OCI-M1 (cell line): ENCODE measurements at regions not wholly inside any gene's neighbourhood (a gene's known extent, or its start where the extent isn't known, plus 50 kb on each side); places are given as distances from the start of the nearest gene placed in this dataset.
"Not testable (repeated sequence)": the region's sequence is repeated elsewhere in the genome, so short reads cannot be mapped to it uniquely, and the experiment has no call there.

Experiments
- DNase-seq: peaks from one replicate; lab custom pipeline; 2025; lab: John Stamatoyannopoulos, UW

DNA sequence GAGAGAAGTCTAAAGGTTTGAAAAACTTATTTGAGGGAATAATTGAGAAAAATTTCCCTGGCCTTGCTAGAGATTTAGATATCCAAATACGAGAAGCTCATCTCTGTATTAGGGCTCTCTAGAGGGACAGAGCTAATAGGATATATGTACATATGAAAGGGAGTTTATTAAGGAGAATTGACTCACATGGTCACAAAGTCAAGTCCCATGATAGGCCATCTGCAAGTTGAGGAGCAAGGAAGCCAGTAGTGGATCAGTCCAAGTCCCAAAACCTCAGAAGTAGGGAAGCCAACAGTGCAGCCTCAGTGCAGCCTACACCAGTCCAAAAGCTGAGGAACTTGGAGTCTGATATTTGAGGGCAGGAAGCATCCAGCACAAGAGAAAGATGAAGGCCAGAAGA, 126.7 kb downstream of the PJA2 start:
- DNase-seq: not testable (repeated sequence)

DNA sequence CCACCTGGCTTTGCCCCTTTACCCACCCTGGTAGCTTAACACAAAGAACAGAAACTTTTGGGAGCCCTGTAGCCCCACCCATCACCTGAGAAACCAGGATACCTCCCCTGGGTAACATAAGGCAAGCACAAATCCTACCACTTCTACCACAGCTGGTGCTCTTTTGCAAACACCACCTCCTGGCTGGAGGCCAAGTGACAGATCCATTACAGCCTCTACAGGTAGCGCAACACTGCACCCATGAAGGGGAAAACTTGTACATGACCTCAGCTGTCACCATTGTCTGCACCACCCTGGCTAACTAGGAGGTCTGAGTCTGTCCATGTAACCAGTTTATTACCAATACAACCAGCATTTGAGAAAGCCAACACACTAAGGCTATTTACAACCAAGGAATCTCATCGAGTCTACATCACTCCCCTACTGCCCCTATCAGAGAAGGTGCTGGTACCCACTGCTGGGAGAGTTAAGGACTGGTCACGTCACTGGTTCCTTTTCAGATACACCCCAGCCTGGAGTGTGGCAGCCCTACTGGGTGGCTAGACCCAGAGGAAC, 128.6 kb downstream of the PJA2 start:
- no peak for DNase-seq

DNA sequence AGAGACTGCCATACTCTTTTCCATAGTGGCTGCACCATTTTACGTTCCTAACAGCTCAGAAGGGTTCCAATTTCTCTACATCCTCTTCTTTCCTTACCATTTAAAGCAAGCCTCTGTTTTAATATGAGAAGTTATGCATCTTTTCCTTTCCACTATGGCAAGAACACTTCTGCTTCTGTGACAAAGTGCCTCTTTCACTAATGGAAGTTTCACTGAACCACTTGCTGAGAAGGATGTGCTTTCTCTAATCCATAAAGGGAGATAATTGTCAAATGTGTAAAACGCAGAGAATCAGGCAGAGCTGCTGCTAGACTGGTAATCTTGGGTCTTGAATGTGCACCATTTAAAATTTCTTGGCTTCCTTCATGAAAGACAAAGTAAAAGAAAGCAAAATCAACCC, 131.6 kb downstream of the PJA2 start:
- DNase-seq: no peak

DNA sequence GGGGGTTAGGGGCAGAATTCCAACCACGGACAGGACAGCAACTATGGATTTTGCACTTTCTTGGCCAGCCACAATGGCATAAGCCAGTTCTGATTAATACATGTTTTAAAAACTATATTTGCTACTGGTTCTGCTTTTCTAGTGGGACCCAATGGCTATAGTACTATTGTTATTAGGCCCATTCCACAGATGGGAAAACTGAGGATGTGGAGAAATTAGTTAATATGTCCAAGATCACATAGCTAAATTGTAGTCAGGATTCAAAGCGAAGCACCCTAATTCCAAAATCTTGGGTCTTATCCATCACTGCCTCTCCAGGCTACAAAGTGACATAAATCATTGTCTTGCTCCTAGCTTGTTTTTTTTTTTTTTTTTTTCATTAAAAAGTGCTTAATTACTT, 133.9 kb downstream of the PJA2 start:
- DNase-seq: no peak

DNA sequence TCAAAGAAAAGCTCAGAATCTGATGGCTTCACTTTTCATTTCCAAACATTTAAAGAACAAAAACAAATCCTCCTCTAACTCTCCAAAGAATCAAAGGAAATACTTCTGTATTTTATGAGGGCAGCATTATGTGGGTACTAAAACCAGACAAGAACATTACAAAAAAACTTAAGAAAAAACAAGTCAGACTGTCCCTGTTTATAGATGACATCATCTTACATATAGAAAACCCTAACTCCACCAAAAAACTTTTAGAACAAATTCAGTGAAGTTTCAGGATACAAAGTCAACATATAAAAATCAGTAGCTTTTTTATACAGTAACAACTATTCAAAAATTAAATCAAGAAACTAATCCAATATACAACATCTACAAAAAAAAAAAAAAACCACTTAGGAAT, 136.2 kb downstream of the PJA2 start:
- no peak for DNase-seq

DNA sequence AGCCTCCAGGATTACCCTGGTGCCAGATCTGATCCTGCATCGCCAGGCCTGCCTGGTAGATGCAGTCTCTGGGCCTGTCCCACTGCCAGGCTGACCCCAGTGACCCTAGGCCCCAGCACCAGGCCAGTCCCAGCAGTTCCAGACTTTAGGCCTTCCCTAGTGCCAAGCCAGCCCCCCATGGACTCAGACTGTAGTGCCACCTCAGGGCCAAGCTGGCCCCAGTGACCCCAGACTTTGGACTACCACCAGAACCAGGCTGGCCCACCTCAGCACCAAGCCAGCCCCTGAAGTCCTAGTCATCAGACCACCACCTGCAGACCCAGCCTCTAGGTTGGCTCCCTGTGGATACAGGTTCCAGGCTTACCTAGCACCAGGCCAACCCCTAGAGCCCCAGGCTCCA, 142.5 kb downstream of the PJA2 start:
- no peak for DNase-seq

DNA sequence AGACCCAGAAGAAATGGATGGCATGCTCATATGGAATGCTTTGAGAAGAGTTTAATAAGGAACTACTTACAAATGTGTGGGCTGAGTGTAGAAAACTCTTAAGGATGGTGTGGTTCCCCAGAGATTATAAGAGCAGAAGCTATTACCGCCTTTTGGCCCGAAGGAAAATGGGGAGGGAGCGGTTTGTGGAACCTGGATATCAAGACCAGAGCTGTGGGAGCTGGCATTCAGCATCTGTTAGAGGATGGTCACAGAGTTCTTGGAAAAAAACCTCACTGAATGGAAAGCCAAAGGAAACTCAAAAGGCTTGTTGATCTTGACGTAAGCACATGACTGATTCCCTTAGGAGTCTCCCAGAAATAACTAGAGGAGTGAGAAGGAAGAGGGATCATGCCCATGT, 151.0 kb downstream of the PJA2 start:
- no peak for DNase-seq

DNA sequence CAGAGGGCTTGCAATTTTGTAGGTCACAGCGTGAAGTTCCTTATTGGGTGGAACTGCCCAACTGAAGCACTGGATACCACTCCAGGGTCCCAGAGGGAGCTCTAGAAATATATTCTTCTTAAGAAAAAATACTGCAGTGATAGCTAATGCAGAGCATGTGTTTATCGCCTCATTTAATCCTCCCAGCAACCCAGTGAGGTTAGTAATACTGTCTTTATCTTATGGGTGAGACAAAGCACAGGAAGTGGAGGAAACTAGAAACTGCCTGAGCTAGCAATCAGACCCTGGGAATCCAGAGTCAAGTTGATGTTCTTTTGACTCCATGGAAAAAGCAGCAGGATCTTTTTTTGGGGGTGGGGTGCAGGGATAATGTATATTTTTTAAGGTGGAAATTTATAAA, 153.3 kb downstream of the PJA2 start:
- DNase-seq: peak; percentile 55

DNA sequence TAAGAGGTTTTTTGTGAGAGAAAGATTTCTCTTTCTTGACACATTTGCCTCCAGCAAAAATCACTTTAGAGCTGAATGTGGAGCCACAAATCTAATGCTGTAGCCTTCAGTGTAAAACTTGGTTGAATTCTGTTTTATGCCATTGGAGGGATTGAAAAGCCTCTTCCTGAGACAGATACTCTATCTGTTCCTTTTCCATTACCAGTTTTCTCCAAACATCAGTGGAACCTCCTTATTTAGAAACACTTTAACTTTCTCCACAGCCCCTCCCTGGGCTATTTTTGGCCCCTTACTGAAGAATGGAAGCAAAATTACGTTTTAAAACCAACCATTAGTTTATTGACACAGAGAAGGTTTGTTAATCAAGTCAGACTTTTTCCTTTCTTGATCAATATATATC, 155.3 kb downstream of the PJA2 start:
- DNase-seq: no peak

DNA sequence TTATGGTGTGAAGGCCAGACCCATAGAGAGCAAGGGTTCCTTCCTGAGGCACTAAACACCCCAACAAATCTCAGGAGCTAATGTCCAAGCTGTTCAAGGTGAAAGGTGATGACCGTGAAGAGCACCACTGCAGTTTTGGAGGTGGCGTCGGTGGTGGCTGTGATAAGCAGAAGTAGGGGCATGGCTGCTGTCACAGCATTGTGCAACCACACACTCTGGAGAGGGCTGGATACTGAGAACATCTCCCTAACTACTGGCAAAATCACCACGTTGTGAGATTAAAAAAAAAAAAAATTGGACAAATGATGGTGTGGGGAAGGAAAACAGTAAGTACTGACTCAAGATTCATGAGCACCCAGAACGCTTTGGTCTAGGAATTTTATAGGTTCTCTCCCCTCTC, 156.5 kb downstream of the PJA2 start:
- peak; percentile 32 for DNase-seq

DNA sequence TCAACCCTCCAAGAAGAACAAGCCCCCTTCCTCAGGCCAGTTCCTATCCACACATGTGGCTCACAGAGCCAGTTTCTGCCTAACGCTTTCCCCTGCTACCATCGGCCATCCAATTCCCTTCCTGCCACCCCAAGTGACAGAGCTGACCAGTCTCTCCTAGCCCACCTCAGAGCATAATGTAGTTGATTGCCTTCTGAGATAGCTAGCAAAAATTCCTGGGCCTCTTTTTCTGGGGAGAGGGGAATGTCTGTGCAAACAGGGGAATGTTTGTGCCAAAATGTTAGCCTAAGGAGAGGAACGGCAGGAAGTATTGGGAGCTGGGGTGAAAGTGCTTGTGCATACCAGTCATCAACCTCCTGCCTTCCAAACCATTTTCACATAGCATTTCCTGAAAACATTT, 157.0 kb downstream of the PJA2 start:
- DNase-seq: no peak

DNA sequence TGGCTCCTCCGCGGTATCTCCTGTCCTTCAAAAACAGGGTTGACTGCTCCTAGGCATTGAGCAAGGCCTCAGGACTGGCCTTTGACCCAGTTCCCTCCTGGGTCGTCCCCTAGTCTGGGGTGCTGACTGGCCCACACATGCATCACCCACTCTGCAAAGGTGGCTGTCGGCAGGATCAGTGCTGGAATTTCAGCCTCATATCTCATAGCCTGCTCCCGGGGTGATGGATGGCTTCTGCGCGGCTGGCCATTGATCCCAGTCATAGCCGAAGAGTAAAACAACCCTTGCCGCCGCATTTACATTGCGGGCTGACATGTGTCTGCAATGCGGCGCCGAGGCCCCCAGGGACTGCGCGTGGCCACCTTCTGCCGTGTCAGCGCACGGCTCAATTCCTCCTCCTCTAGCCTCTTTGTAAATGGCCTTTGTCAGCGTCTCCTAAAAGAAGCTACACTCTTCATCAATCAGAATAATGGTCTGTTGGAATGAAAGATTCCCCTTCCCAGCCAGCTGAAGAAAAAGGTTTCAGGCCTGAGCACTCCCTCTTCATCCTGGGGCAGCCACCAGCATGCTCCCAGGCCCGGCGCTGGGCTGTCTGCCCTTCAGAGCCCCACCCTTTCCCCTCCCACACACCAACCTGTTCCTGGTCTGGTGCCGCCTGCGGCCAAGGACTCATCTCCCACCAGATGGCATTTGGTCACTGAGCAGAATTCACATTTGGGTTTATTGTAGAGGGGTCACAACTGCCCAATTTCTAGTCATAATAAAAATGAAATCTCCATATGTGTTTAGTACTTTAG, 159.0 kb downstream of the PJA2 start:
- no peak for DNase-seq

DNA sequence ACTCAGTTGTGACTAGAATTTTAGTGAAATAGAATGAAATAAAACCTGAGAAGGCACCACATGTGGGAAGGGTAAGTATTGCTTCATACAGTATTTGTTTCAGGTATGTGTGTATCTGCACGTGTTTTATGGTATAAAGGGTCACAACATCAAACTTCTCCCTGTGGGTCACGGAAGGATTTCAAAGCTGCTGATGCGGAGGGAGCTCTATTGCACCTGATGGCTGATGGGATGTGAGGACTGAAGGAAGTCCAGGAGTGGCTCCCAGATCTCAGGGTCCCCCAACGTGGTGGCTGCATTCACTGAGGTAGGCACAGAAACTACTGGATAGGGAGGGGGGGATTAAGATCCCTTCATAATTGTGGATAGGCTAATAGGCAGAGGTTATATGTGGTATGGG, 159.7 kb downstream of the PJA2 start:
- no peak for DNase-seq

DNA sequence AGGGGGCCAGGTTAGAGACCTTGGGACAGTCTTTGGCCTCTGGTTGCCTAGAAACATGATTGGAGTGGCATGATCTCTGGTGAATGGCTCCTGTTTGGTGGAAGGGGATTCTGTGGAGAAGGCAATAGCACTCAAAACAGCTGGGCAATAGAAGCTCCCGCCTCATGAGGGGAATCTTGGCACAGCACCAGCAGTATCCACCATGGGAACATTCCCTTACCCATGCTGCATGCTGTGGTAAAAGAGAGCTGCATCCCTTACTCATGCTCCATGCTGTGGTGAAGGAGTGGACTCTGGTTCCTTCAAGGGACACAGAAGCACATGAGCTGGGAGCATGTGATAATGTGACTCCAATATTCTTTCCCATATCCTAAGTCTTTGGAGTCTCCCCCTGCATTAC, 160.6 kb downstream of the PJA2 start:
- no peak for DNase-seq

DNA sequence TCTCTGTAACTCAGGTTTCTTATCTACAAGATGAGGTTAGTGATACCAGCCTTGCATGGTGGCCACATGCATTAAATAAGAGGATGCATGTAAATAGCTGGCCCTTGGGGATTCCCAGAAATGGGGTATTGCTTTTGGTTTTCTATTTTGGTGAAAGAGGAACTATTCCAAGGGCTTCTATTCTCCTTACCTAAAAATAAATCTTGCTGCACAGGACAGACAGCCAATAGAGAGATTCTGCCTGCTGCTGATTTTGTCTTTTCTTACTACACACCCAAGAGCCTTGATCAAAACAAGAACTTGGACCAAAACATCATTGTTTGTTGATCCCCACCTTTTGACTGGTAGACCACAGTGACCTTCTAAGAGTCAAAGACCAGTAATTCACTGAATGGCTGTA, 161.8 kb downstream of the PJA2 start:
- DNase-seq: peak; percentile 50

DNA sequence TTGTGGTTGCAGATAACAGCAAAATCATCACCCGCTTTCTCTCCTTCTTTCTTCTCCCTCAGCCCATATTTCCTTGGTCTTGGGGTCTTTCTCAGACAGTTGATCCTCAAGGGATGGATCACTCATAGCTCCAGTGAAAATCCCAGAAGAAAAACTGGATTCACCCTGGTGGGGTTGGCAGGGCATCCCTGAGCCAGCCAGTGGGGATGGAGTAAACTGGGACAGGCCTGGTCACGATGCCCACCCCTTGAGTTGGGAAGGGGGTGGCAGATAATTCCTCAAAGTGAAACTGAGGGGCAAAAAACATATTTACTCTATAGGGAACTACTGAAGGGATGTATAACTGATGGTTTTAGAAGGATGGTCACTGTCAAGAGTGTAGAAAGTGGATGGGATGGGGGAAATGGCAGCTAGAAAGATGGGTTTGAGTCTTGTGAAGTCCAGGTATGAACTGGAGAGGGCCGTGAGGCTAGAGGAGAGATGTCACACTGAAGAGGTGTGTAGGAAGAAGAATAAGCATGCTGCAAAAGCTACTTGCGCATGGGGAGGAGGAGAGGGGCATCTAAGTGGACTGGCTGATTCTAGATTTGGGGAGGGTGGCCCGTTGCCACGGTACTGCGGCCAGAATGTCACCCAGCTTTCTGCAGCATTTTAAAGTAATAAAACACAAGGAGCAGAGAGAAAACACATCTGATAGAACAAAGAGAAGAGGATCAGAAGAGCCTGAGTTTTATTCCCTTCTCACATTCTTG, 162.8 kb downstream of the PJA2 start:
- no peak for DNase-seq
